WTC11 (cell line): ENCODE measurements at regions not wholly inside any gene's neighbourhood (a gene's known extent, or its start where the extent isn't known, plus 50 kb on each side); places are given as distances from the start of the nearest gene placed in this dataset.

ENCODE experiments used
- ATAC-seq: fragments of 200-7000 bp; cut with Tn5 transposase; 2 replicates; pipeline ENCODE4 v1.10.0; 2021; ENCODE audit warnings: mild to moderate bottlenecking, moderate library complexity
- CTCF ChIA-PET: fragments of 300-600 bp; sonication (Branson Sonifier 250); formaldehyde crosslinking; loops from one replicate; lab custom pipeline; 2021; ENCODE audit warnings: antibody characterized with exemption; lab: Charles Lee
- POLR2A ChIA-PET: fragments of 350-600 bp; sonication (Branson Sonifier 250); formaldehyde crosslinking; loops from one replicate; lab custom pipeline; 2021; ENCODE audit warnings: antibody characterized with exemption; lab: Charles Lee
- DNase-seq: peaks from one replicate; pipeline ENCODE4 v3.0.0; 2021; ENCODE audit warnings: low spot score
- H3K27ac Mint-ChIP-seq: 2 replicates; pipeline ENCODE4 v1.8.0; 2021; ENCODE audit warnings: mixed read lengths
- H3K27me3 Mint-ChIP-seq: 2 replicates; pipeline ENCODE4 v1.8.0; 2021; ENCODE audit warnings: low read depth, mild to moderate bottlenecking, moderate library complexity, mixed read lengths
- H3K36me3 Mint-ChIP-seq: 2 replicates; pipeline ENCODE4 v1.8.0; 2021; ENCODE audit warnings: mixed read lengths
- H3K4me1 Mint-ChIP-seq: 2 replicates; pipeline ENCODE4 v1.8.0; 2022; ENCODE audit warnings: mixed read lengths
- H3K4me3 Mint-ChIP-seq: 2 replicates; pipeline ENCODE4 v1.8.0; 2021; ENCODE audit warnings: mild to moderate bottlenecking, moderate library complexity, mixed read lengths
- H3K9me3 Mint-ChIP-seq: 2 replicates; pipeline ENCODE4 v1.8.0; 2021; ENCODE audit warnings: mixed read lengths
- E2F4 ChIP-seq: sonication (generic); formaldehyde crosslinking; IDR thresholded peaks from 2 replicates; pipeline ENCODE4 v1.8.1; 2022; ENCODE audit warnings: low read depth, mild to moderate bottlenecking, moderate library complexity, missing genetic modification reagents, borderline replicate concordance
- ESRRA ChIP-seq: sonication (generic); formaldehyde crosslinking; IDR thresholded peaks from 2 replicates; pipeline ENCODE4 v1.8.1; 2022; ENCODE audit warnings: mild to moderate bottlenecking, missing genetic modification reagents, borderline replicate concordance
- JAZF1 ChIP-seq: fragments of 250-450 bp; sonication (Bioruptor Pico); IDR thresholded peaks from 2 replicates; pipeline ENCODE4 v1.9.0; 2021; ENCODE audit warnings: moderate library complexity, mild to moderate bottlenecking, inconsistent platforms
- MYBL2 ChIP-seq: sonication (generic); formaldehyde crosslinking; IDR thresholded peaks from 2 replicates; pipeline ENCODE4 v1.8.1; 2023; ENCODE audit warnings: mild to moderate bottlenecking, moderate library complexity, missing genetic modification reagents
- NFATC4 ChIP-seq: fragments of 250-450 bp; sonication (Bioruptor Pico); IDR thresholded peaks from 2 replicates; pipeline ENCODE4 v1.9.0; 2021; ENCODE audit warnings: mild to moderate bottlenecking
- NR3C1 ChIP-seq: sonication (generic); formaldehyde crosslinking; conservative IDR thresholded peaks from 2 replicates; pipeline ENCODE4 v1.8.1; 2023; ENCODE audit warnings: low read depth, mild to moderate bottlenecking, missing genetic modification reagents
- OVOL2 ChIP-seq: fragments of 250-450 bp; sonication (Bioruptor Pico); IDR thresholded peaks from 2 replicates; pipeline ENCODE4 v1.9.0; 2021; ENCODE audit warnings: mild to moderate bottlenecking, borderline replicate concordance
- TCF7 ChIP-seq: sonication (generic); formaldehyde crosslinking; IDR thresholded peaks from 2 replicates; pipeline ENCODE4 v1.8.0; 2022; ENCODE audit warnings: mild to moderate bottlenecking, low read depth, missing genetic modification reagents, moderate library complexity
- TEAD1 ChIP-seq: sonication (generic); formaldehyde crosslinking; IDR thresholded peaks from 2 replicates; pipeline ENCODE4 v1.8.0; 2022; ENCODE audit warnings: mild to moderate bottlenecking, missing genetic modification reagents
- ZNF219 ChIP-seq: sonication (generic); formaldehyde crosslinking; IDR thresholded peaks from 2 replicates; pipeline ENCODE4 v1.8.0; 2023; ENCODE audit warnings: missing genetic modification reagents, mild to moderate bottlenecking, borderline replicate concordance
- ZNF532 ChIP-seq: fragments of 250-450 bp; sonication (Bioruptor Pico); IDR thresholded peaks from 2 replicates; pipeline ENCODE4 v1.9.0; 2021; ENCODE audit warnings: mild to moderate bottlenecking, borderline replicate concordance
- ZSCAN18 ChIP-seq: fragments of 250-450 bp; sonication (Bioruptor Pico); IDR thresholded peaks from 2 replicates; pipeline ENCODE4 v2.1.2; 2022; ENCODE audit warnings: mild to moderate bottlenecking, moderate library complexity
- TF ChIP-seq, protein P1 (sequence below): sonication (generic); formaldehyde crosslinking; IDR thresholded peaks from 2 replicates; pipeline ENCODE4 v1.8.1; 2023; ENCODE audit warnings: mild to moderate bottlenecking, moderate library complexity, missing genetic modification reagents
- TF ChIP-seq, protein P2 (sequence below): sonication (generic); formaldehyde crosslinking; IDR thresholded peaks from 2 replicates; pipeline ENCODE4 v1.8.0; 2022; ENCODE audit warnings: mild to moderate bottlenecking, missing genetic modification reagents
- TF ChIP-seq, protein P3 (sequence below): sonication (generic); formaldehyde crosslinking; IDR thresholded peaks from 2 replicates; pipeline ENCODE4 v1.8.0; 2023; ENCODE audit warnings: missing genetic modification reagents, mild to moderate bottlenecking, borderline replicate concordance
- TF ChIP-seq, protein P4 (sequence below): sonication (generic); formaldehyde crosslinking; IDR thresholded peaks from 2 replicates; pipeline ENCODE4 v1.8.0; 2023; ENCODE audit warnings: missing genetic modification reagents
- TF ChIP-seq, protein P5 (sequence below): sonication (generic); formaldehyde crosslinking; IDR thresholded peaks from 2 replicates; pipeline ENCODE4 v1.8.0; 2022; ENCODE audit warnings: mild to moderate bottlenecking, missing genetic modification reagents

DNA sequence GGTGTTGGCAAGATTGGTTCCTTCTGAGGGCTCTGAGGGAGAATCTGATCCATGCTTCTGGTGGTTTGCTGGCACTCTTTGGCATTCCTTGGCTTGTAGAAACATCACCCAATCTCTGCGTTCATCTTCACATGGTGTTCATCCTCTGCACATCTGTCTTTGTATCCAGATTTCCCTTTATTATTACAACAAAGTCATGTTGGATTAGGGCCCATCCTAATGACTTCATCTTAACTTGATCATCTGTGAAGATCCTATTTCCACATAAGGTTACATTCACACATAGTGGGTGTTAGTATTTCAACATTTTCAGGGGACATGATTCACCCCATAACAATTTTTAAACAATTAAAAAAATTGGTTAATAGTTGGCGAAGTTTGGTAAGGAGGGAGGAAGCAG lies 177.4 kb upstream of the CWC22 start (continued):
- TF ChIP-seq ZSCAN18 (CRISPR knock-in tag) (no peak), NR3C1 (CRISPR knock-in tag) (no peak), ESRRA (CRISPR knock-in tag) (no peak), TEAD1 (CRISPR knock-in tag) (no peak), E2F4 (no peak)
- TF ChIP-seq, protein P1, sequence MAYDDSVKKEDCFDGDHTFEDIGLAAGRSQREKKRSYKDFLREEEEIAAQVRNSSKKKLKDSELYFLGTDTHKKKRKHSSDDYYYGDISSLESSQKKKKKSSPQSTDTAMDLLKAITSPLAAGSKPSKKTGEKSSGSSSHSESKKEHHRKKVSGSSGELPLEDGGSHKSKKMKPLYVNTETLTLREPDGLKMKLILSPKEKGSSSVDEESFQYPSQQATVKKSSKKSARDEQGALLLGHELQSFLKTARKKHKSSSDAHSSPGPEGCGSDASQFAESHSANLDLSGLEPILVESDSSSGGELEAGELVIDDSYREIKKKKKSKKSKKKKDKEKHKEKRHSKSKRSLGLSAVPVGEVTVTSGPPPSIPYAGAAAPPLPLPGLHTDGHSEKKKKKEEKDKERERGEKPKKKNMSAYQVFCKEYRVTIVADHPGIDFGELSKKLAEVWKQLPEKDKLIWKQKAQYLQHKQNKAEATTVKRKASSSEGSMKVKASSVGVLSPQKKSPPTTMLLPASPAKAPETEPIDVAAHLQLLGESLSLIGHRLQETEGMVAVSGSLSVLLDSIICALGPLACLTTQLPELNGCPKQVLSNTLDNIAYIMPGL (CRISPR knock-in tag), result no peak

DNA sequence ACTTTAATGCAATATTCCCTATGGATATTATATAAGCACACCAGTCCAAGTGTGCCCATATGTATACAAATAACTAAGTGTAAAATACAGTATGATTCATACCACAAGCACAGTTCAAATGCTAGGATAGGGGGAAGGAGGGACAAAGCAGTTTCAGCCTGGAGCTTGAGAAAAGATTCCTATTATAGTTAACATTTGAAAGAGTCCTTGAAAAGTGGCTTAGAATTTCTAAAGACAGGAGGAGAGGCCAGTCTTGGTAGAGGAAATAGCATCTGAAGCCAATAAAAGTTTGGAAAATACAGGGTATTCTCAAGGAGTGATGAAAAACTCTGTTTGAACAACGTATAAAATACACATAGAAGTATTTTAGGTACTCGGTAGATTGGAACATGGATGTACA lies 173.4 kb upstream of the CWC22 start:
- ChIA-PET CTCF (no interaction called here), POLR2A (no interaction called here)
- Mint-ChIP-seq H3K27me3 (no peaks in the 10 kb centered on the region), H3K36me3 (0 out of 2 replicates have a peak, but pooled peaks cover 3% of the 10 kb centered on the region), H3K4me1 (peaks cover 23% of the 10 kb centered on the region), H3K4me3 (no peak overlapping the region), H3K9me3 (peaks cover 4% of the 10 kb centered on the region), H3K27ac (no peak overlapping the region)
- DNase-seq, result no peak
- ATAC-seq, result peak; percentile 24; the same call in 1 of the 2 replicates
- TF ChIP-seq, protein P2, sequence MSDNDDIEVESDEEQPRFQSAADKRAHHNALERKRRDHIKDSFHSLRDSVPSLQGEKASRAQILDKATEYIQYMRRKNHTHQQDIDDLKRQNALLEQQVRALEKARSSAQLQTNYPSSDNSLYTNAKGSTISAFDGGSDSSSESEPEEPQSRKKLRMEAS (CRISPR knock-in tag), result no peak
- TF ChIP-seq, protein P3, sequence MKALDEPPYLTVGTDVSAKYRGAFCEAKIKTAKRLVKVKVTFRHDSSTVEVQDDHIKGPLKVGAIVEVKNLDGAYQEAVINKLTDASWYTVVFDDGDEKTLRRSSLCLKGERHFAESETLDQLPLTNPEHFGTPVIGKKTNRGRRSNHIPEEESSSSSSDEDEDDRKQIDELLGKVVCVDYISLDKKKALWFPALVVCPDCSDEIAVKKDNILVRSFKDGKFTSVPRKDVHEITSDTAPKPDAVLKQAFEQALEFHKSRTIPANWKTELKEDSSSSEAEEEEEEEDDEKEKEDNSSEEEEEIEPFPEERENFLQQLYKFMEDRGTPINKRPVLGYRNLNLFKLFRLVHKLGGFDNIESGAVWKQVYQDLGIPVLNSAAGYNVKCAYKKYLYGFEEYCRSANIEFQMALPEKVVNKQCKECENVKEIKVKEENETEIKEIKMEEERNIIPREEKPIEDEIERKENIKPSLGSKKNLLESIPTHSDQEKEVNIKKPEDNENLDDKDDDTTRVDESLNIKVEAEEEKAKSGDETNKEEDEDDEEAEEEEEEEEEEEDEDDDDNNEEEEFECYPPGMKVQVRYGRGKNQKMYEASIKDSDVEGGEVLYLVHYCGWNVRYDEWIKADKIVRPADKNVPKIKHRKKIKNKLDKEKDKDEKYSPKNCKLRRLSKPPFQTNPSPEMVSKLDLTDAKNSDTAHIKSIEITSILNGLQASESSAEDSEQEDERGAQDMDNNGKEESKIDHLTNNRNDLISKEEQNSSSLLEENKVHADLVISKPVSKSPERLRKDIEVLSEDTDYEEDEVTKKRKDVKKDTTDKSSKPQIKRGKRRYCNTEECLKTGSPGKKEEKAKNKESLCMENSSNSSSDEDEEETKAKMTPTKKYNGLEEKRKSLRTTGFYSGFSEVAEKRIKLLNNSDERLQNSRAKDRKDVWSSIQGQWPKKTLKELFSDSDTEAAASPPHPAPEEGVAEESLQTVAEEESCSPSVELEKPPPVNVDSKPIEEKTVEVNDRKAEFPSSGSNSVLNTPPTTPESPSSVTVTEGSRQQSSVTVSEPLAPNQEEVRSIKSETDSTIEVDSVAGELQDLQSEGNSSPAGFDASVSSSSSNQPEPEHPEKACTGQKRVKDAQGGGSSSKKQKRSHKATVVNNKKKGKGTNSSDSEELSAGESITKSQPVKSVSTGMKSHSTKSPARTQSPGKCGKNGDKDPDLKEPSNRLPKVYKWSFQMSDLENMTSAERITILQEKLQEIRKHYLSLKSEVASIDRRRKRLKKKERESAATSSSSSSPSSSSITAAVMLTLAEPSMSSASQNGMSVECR (CRISPR knock-in tag), result no peak
- TF ChIP-seq MYBL2 (CRISPR knock-in tag) (no peak), JAZF1 (no peak), NFATC4 (CRISPR knock-in tag) (no peak), TCF7 (CRISPR knock-in tag) (no peak), ZNF219 (CRISPR knock-in tag) (no peak), ZNF532 (CRISPR knock-in tag) (no peak), OVOL2 (CRISPR knock-in tag) (no peak)
- TF ChIP-seq, protein P4, sequence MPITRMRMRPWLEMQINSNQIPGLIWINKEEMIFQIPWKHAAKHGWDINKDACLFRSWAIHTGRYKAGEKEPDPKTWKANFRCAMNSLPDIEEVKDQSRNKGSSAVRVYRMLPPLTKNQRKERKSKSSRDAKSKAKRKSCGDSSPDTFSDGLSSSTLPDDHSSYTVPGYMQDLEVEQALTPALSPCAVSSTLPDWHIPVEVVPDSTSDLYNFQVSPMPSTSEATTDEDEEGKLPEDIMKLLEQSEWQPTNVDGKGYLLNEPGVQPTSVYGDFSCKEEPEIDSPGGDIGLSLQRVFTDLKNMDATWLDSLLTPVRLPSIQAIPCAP, result no peak
- TF ChIP-seq, protein P5, sequence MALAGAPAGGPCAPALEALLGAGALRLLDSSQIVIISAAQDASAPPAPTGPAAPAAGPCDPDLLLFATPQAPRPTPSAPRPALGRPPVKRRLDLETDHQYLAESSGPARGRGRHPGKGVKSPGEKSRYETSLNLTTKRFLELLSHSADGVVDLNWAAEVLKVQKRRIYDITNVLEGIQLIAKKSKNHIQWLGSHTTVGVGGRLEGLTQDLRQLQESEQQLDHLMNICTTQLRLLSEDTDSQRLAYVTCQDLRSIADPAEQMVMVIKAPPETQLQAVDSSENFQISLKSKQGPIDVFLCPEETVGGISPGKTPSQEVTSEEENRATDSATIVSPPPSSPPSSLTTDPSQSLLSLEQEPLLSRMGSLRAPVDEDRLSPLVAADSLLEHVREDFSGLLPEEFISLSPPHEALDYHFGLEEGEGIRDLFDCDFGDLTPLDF, result no peak
- TF ChIP-seq, protein P1 (CRISPR knock-in tag), result no peak
